H1 (cell line): ENCODE measurements at regions not wholly inside any gene's neighbourhood (a gene's known extent, or its start where the extent isn't known, plus 50 kb on each side); places are given as distances from the start of the nearest gene placed in this dataset.
A peak's percentile ranks its signal among the peaks of the same experiment; 100 is the strongest.

Source experiments
- ATF3 ChIP-seq: IDR thresholded peaks from 2 replicates; pipeline ENCODE4 v1.6.1; 2011; ENCODE audit warnings: low read depth, mild to moderate bottlenecking, low read length; ENCODE audit not compliant: insufficient read depth
- CEBPB ChIP-seq: IDR thresholded peaks from 2 replicates; pipeline ENCODE4 v1.6.1; 2012; ENCODE audit warnings: low read depth, low read length
- E2F6 ChIP-seq: IDR thresholded peaks from 2 replicates; pipeline ENCODE4 v1.6.1; 2012; ENCODE audit warnings: inconsistent platforms
- NRF1 ChIP-seq: IDR thresholded peaks from 2 replicates; pipeline ENCODE4 v1.6.1; 2011; ENCODE audit warnings: mild to moderate bottlenecking, low read depth, low read length, improper control_type of control experiment
- SP2 ChIP-seq: IDR thresholded peaks from 2 replicates; pipeline ENCODE4 v1.6.1; 2012; ENCODE audit warnings: mild to moderate bottlenecking, low read length, inconsistent platforms
- TAF7 ChIP-seq: optimal IDR thresholded peaks from 2 replicates; pipeline ENCODE3; 2011; ENCODE audit warnings: low read depth, mild to moderate bottlenecking, inconsistent platforms, low read length, moderate library complexity, borderline replicate concordance
- TF ChIP-seq, protein P1 (sequence below): fragments of 300-600 bp; sonication (generic); IDR thresholded peaks from 2 replicates; pipeline ENCODE4 v1.7.1; 2012; ENCODE audit warnings: low read length, moderate library complexity, mild to moderate bottlenecking, inconsistent platforms; ENCODE audit not compliant: insufficient replicate concordance

DNA sequence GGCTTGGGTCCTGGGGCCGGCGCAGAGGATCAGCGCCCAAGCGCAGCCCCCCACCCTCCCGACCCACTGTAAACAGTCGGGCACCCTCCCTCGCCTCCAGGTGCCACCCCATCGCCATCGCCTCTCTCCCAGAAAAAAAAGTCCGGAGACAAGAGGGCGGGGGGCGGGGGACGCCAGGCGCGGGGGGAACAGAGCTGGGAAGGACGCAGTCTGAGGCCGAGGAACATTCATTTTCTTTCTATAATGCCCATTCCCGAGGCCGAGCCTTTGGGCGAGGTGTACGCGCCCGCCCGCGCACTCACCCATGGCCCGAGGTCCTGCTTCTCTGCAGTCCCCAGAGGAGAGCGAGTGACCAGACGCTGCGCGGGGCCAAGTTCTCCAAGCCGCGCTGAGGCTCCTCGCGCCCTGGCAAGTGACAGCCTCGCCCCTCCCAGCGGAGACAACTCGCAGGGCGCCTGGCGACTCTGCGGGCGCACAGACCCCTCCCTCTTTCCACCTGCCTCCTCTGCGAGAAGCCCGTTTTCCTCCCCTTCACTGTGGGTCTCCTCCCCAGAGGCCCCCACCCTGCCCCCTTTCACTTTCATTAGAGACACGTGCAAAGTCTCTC, 63.5 kb upstream of the WDR17 start (continued):
- TF ChIP-seq, protein P1, sequence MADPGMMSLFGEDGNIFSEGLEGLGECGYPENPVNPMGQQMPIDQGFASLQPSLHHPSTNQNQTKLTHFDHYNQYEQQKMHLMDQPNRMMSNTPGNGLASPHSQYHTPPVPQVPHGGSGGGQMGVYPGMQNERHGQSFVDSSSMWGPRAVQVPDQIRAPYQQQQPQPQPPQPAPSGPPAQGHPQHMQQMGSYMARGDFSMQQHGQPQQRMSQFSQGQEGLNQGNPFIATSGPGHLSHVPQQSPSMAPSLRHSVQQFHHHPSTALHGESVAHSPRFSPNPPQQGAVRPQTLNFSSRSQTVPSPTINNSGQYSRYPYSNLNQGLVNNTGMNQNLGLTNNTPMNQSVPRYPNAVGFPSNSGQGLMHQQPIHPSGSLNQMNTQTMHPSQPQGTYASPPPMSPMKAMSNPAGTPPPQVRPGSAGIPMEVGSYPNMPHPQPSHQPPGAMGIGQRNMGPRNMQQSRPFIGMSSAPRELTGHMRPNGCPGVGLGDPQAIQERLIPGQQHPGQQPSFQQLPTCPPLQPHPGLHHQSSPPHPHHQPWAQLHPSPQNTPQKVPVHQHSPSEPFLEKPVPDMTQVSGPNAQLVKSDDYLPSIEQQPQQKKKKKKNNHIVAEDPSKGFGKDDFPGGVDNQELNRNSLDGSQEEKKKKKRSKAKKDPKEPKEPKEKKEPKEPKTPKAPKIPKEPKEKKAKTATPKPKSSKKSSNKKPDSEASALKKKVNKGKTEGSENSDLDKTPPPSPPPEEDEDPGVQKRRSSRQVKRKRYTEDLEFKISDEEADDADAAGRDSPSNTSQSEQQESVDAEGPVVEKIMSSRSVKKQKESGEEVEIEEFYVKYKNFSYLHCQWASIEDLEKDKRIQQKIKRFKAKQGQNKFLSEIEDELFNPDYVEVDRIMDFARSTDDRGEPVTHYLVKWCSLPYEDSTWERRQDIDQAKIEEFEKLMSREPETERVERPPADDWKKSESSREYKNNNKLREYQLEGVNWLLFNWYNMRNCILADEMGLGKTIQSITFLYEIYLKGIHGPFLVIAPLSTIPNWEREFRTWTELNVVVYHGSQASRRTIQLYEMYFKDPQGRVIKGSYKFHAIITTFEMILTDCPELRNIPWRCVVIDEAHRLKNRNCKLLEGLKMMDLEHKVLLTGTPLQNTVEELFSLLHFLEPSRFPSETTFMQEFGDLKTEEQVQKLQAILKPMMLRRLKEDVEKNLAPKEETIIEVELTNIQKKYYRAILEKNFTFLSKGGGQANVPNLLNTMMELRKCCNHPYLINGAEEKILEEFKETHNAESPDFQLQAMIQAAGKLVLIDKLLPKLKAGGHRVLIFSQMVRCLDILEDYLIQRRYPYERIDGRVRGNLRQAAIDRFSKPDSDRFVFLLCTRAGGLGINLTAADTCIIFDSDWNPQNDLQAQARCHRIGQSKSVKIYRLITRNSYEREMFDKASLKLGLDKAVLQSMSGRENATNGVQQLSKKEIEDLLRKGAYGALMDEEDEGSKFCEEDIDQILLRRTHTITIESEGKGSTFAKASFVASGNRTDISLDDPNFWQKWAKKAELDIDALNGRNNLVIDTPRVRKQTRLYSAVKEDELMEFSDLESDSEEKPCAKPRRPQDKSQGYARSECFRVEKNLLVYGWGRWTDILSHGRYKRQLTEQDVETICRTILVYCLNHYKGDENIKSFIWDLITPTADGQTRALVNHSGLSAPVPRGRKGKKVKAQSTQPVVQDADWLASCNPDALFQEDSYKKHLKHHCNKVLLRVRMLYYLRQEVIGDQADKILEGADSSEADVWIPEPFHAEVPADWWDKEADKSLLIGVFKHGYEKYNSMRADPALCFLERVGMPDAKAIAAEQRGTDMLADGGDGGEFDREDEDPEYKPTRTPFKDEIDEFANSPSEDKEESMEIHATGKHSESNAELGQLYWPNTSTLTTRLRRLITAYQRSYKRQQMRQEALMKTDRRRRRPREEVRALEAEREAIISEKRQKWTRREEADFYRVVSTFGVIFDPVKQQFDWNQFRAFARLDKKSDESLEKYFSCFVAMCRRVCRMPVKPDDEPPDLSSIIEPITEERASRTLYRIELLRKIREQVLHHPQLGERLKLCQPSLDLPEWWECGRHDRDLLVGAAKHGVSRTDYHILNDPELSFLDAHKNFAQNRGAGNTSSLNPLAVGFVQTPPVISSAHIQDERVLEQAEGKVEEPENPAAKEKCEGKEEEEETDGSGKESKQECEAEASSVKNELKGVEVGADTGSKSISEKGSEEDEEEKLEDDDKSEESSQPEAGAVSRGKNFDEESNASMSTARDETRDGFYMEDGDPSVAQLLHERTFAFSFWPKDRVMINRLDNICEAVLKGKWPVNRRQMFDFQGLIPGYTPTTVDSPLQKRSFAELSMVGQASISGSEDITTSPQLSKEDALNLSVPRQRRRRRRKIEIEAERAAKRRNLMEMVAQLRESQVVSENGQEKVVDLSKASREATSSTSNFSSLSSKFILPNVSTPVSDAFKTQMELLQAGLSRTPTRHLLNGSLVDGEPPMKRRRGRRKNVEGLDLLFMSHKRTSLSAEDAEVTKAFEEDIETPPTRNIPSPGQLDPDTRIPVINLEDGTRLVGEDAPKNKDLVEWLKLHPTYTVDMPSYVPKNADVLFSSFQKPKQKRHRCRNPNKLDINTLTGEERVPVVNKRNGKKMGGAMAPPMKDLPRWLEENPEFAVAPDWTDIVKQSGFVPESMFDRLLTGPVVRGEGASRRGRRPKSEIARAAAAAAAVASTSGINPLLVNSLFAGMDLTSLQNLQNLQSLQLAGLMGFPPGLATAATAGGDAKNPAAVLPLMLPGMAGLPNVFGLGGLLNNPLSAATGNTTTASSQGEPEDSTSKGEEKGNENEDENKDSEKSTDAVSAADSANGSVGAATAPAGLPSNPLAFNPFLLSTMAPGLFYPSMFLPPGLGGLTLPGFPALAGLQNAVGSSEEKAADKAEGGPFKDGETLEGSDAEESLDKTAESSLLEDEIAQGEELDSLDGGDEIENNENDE = no peak
- TF ChIP-seq TAF7 (no peak), CEBPB (no peak), SP2 (no peak), E2F6 (peak; percentile 32; the same call in 1 of the 2 replicates), NRF1 (no peak), ATF3 (no peak)
- TF ChIP-seq, all 59 proteins: peak for 6
